GM12891 (cell line): ENCODE measurements at regions not wholly inside any gene's neighbourhood (a gene's known extent, or its start where the extent isn't known, plus 50 kb on each side); places are given as distances from the start of the nearest gene placed in this dataset.

Experiments
- PAX5 ChIP-seq: IDR thresholded peaks from 2 replicates; pipeline ENCODE4 v1.6.1; 2011; ENCODE audit warnings: low read length, moderate library complexity, mild to moderate bottlenecking; ENCODE audit not compliant: insufficient read depth, severe bottlenecking
- POLR2A ChIP-seq: IDR thresholded peaks from 2 replicates; pipeline ENCODE4 v1.6.1; 2011; ENCODE audit warnings: low read depth, low read length, control low read depth
- POLR2AphosphoS5 ChIP-seq: IDR thresholded peaks from 2 replicates; pipeline ENCODE4 v1.6.1; 2011; ENCODE audit warnings: low read depth, low read length, control low read depth
- SPI1 ChIP-seq: IDR thresholded peaks from 2 replicates; pipeline ENCODE4 v1.6.1; 2011; ENCODE audit warnings: low read depth, low read length, control low read depth
- TAF1 ChIP-seq: IDR thresholded peaks from 2 replicates; pipeline ENCODE4 v1.6.1; 2011; ENCODE audit warnings: low read depth, low read length, control low read depth

GRCh38 chr21:27246741-27247140, 279.9 kb upstream of the ADAMTS5 start:
- no peak for TF ChIP-seq POLR2AphosphoS5
- TF ChIP-seq POLR2A, result no peak
- TF ChIP-seq TAF1, result no peak
- no peak for TF ChIP-seq SPI1
- no peak for TF ChIP-seq PAX5
